Glutamatergic neuron (in vitro differentiated cells): ENCODE measurements at regions not wholly inside any gene's neighbourhood (a gene's known extent, or its start where the extent isn't known, plus 50 kb on each side); places are given as distances from the start of the nearest gene placed in this dataset.

Experiments
- DNase-seq: peaks from one replicate; pipeline ENCODE4 v3.0.0; 2022
- H3K27ac Mint-ChIP-seq: one replicate; pipeline ENCODE4 v1.8.0; 2020; ENCODE audit warnings: mild to moderate bottlenecking, mixed read lengths, inconsistent platforms; ENCODE audit not compliant: unreplicated experiment
- H3K27me3 Mint-ChIP-seq: one replicate; pipeline ENCODE4 v1.8.0; 2020; ENCODE audit warnings: mild to moderate bottlenecking, moderate library complexity, mixed read lengths, inconsistent platforms; ENCODE audit not compliant: unreplicated experiment
- H3K36me3 Mint-ChIP-seq: one replicate; pipeline ENCODE4 v1.8.0; 2020; ENCODE audit warnings: mild to moderate bottlenecking, mixed read lengths, inconsistent platforms; ENCODE audit not compliant: unreplicated experiment
- H3K4me1 Mint-ChIP-seq: one replicate; pipeline ENCODE4 v1.8.0; 2020; ENCODE audit warnings: mild to moderate bottlenecking, low read depth, mixed read lengths, inconsistent platforms; ENCODE audit not compliant: unreplicated experiment
- H3K4me3 Mint-ChIP-seq: one replicate; pipeline ENCODE4 v1.8.0; 2020; ENCODE audit warnings: mild to moderate bottlenecking, mixed read lengths, inconsistent platforms; ENCODE audit not compliant: unreplicated experiment
- H3K9me3 Mint-ChIP-seq: one replicate; pipeline ENCODE4 v1.8.0; 2020; ENCODE audit warnings: mild to moderate bottlenecking, moderate library complexity, mixed read lengths, inconsistent platforms; ENCODE audit not compliant: unreplicated experiment
- CTCF ChIP-seq: fragments of 200-600 bp; sonication (generic); IDR thresholded peaks from one replicate; pipeline ENCODE4 v1.5.0; 2021; ENCODE audit not compliant: partially characterized antibody, unreplicated experiment

- TF ChIP-seq CTCF: no peak
- H3K9me3 Mint-ChIP-seq: no peaks in the 10 kb centered on the region
- no peak overlapping the region for H3K27ac Mint-ChIP-seq
- no peak overlapping the region for H3K4me3 Mint-ChIP-seq
- H3K36me3 Mint-ChIP-seq: no peaks in the 10 kb centered on the region
- DNase-seq: no peak
- no peaks in the 10 kb centered on the region for H3K27me3 Mint-ChIP-seq
- peaks cover 2% of the 10 kb centered on the region for H3K4me1 Mint-ChIP-seq
Observed at GRCh38 chr12:65517656-65518210, 239.2 kb downstream of the MSRB3 start.

- DNase-seq: no peak
- no peaks in the 10 kb centered on the region for H3K9me3 Mint-ChIP-seq
- H3K4me3 Mint-ChIP-seq: no peak overlapping the region
- peaks cover 2% of the 10 kb centered on the region for H3K4me1 Mint-ChIP-seq
- H3K36me3 Mint-ChIP-seq: no peaks in the 10 kb centered on the region
- no peaks in the 10 kb centered on the region for H3K27me3 Mint-ChIP-seq
- H3K27ac Mint-ChIP-seq: no peak overlapping the region
- TF ChIP-seq CTCF: no peak
Observed at GRCh38 chr12:65518771-65519170, 240.3 kb downstream of the MSRB3 start.

- Mint-ChIP-seq H3K4me3 (no peak overlapping the region), H3K27me3 (no peaks in the 10 kb centered on the region), H3K27ac (no peak overlapping the region), H3K36me3 (no peaks in the 10 kb centered on the region), H3K4me1 (peaks cover 2% of the 10 kb centered on the region), H3K9me3 (no peaks in the 10 kb centered on the region)
- DNase-seq: no peak
- no peak for TF ChIP-seq CTCF
Observed at GRCh38 chr12:65520658-65521057, 242.2 kb downstream of the MSRB3 start.

- H3K4me3 Mint-ChIP-seq: no peak overlapping the region
- TF ChIP-seq CTCF: no peak
- no peak for DNase-seq
- peaks cover 2% of the 10 kb centered on the region for H3K4me1 Mint-ChIP-seq
- H3K9me3 Mint-ChIP-seq: no peaks in the 10 kb centered on the region
- H3K27me3 Mint-ChIP-seq: no peaks in the 10 kb centered on the region
- peaks cover 5% of the 10 kb centered on the region for H3K36me3 Mint-ChIP-seq
- H3K27ac Mint-ChIP-seq: no peak overlapping the region
Observed at GRCh38 chr12:65522956-65523860, 244.7 kb downstream of the MSRB3 start.

- no peak for DNase-seq
- no peaks in the 10 kb centered on the region for H3K27me3 Mint-ChIP-seq
- no peak overlapping the region for H3K27ac Mint-ChIP-seq
- no peak for TF ChIP-seq CTCF
- H3K36me3 Mint-ChIP-seq: peaks cover 5% of the 10 kb centered on the region
- no peaks in the 10 kb centered on the region for H3K9me3 Mint-ChIP-seq
- H3K4me1 Mint-ChIP-seq: no peaks in the 10 kb centered on the region
- no peak overlapping the region for H3K4me3 Mint-ChIP-seq
Observed at GRCh38 chr12:65524666-65525065, 246.2 kb downstream of the MSRB3 start.
